Epithelial cell of esophagus (primary cell): ENCODE measurements at regions not wholly inside any gene's neighbourhood (a gene's known extent, or its start where the extent isn't known, plus 50 kb on each side); places are given as distances from the start of the nearest gene placed in this dataset.

ENCODE experiments used
- DNase-seq: peaks from one replicate; pipeline ENCODE4 v3.0.0; 2010; ENCODE audit warnings: low read depth
- H3K4me3 ChIP-seq: 2 replicates; pipeline ENCODE4 v1.5.1; 2011; ENCODE audit warnings: mild to moderate bottlenecking, low read length, control low read depth
- CTCF ChIP-seq: IDR thresholded peaks from 2 replicates; pipeline ENCODE4 v1.5.1; 2011; ENCODE audit warnings: low read depth, mild to moderate bottlenecking, low read length, control low read depth, inconsistent platforms; ENCODE audit not compliant: insufficient read depth; ENCODE audit errors: missing control alignments

DNA sequence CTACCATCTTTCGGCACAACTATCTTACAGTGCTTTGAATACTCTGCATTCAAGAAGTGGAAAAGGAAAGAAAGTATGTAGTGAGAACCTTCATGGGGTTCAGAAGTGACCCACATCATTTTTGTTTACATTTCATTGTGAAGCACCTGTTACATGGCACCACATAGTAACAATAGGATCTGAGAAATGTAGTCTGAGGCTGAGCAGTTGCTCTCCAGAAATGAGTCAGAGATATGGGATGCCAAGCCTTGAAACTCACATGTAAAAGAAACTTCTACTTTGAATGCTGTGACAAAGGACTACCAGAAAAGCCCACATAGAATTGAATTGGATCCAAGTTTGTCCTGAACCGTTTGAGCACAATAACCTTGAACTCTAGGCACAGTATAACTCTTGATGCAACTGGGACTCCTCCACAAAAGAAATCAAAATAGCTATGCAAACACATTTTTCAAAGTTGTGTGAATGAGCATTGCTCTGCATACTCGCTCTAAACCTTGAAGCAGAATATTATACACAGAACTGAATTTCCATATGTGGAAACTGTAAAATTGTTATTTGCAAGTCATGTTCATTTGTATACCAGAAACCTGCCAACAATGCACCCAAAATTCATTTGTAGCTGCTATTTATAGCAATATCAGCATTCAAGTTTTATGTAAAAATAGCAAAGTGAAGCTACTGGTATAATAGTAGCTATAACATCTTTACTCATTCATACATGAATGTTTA lies 400.9 kb upstream of the POU3F2 start:
- H3K4me3 ChIP-seq, result no peak overlapping the region
- no peak for TF ChIP-seq CTCF
- no peak for DNase-seq

GRCh38 chr6:98443633-98444032 lies 390.7 kb upstream of the POU3F2 start:
- no peak for TF ChIP-seq CTCF

GRCh38 chr6:98452685-98453084 lies 381.7 kb upstream of the POU3F2 start:
- no peak for DNase-seq
- TF ChIP-seq CTCF, result no peak
- H3K4me3 ChIP-seq, result no peak overlapping the region

More at GRCh38 chr6:98443633-98444032, 390.7 kb upstream of the POU3F2 start:
- no peak overlapping the region for H3K4me3 ChIP-seq
- DNase-seq, result no peak

- no peak for TF ChIP-seq CTCF
- H3K4me3 ChIP-seq, result no peak overlapping the region
- DNase-seq, result no peak
Measured at GRCh38 chr6:98454809-98455322, 379.5 kb upstream of the POU3F2 start.

DNA sequence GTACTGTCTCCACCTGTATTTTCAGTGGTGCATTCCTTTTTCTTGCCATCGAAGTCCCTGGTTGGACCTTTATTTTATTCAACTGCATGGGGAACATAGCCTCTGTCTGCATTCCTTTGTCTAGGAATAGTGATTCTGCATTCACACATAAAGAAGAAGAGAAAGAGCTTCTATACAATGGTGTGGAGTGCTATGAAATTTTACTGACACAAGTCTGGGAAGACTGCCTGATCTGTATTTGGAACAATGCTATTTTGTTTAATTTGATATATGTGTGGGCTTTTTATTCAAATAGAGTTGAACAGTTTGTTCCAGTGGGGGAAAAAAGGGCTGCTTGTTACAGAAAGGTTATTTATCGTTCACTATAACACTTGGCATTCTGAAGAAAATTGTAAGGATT lies 375.7 kb upstream of the POU3F2 start:
- no peak for TF ChIP-seq CTCF
- no peak for DNase-seq
- H3K4me3 ChIP-seq, result no peak overlapping the region

DNA sequence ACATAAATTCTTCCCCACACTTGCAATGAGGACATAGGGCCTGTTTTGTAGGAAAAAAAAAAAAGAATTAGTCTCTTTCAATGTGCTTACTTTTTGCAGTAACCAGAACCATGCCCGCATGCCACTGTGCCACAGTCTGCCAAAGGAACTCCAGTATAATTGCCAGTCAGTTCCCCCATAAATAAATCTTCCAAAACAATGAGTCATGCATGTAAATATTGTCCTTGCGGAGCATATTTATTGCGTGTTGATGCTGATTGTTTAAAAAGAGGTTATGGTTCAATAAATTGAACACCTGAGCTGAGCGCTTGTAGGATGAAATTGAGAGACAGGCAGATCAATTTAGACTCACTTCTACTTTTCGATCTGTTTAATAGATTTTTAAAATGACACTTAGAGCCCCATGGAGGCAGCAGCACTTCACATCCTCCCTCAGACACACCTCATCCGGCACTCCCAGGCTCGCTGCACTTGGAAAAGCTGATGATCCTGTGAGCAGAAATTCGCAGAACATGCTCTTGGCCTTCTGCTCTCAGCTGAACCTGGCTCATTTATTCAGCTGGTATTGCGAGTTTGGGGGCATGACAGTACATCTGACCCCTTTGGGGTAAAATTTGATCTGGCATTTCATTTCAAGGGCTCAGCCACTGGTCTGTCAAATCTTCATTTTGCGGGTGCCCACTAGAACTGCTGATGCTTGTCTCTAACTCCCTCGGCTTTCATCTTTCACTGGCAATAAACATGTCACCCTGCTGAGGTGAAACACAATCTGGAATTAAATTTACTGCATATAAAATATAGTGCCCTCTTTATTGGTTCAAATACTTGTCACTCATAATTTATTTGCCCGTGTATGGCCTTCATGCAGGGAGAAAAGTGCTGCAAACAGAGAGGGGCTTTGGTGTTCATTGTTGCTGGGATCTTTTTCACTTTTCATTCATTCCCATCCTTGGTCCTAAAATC lies 371.1 kb upstream of the POU3F2 start:
- no peak for TF ChIP-seq CTCF
- DNase-seq, result no peak
- no peak overlapping the region for H3K4me3 ChIP-seq
